Mucosa of gallbladder (tissue), 1 donor: ENCODE measurements at regions not wholly inside any gene's neighbourhood (a gene's known extent, or its start where the extent isn't known, plus 50 kb on each side); places are given as distances from the start of the nearest gene placed in this dataset.
A peak's percentile ranks its signal among the peaks of the same experiment; 100 is the strongest.
"Not testable (repeated sequence)": the region's sequence is repeated elsewhere in the genome, so short reads cannot be mapped to it uniquely, and the experiment has no call there.

Source experiments
- DNase-seq: peaks from one replicate; pipeline ENCODE4 v3.0.0-alpha.2; 2020; ENCODE audit warnings: low spot score
- donor health status: DM: no; HTN: no; CAD: no.

DNA sequence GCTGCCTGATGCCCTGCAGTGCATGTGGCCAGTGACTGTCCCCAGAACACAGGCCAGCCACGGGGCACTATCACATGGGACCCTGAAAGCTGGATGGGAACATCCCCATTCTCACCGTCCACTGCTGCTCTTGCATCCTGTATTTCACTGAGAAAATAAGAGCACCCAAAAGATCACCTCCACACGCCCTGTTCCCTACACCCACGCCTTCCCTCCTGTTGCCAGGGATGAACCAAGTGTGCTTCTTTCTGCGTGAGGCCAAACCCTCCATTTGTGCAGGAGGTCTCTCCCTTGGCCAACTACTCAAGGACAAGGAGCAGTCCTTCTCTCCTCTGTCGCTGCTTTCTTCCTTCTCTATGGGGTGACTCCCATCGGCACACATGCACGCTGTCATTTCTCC, 118.3 kb downstream of the LRRC37A3 start:
- DNase-seq, result not testable (repeated sequence)

GRCh38 chr17:64800361-64800895, 118.8 kb downstream of the LRRC37A3 start:
- not testable (repeated sequence) for DNase-seq

DNA sequence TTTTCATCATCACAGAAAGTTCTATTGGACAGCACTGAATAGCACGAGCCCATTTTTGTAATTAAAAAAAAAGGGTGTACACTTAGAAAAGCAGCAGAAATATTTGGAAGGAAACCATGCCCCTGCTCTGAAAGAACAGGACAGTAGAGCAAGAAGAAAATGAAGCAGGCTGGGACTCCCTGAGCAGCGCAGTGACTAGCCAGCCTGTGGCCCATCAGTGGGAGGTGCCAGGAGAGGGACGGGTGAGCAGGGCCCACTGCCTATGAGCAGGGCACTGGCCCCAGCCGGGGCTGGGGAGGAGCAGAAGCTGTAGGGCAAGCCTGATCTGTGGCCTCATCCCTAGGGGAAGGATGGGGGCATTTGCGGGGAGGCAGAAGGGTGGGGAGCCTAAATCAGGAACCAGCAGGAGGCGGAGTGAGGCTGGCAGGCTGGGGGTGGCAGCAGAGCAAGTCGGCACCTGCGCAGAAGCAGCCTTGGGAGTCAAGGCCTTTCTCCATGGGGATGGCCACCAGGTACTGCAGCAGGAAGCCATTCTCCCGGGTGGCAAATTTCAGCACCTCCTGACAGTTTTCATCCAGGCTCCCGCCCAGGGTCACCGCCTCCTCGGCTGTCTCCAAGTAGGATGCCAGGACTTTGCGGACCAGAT, 119.6 kb downstream of the LRRC37A3 start:
- not testable (repeated sequence) for DNase-seq

DNA sequence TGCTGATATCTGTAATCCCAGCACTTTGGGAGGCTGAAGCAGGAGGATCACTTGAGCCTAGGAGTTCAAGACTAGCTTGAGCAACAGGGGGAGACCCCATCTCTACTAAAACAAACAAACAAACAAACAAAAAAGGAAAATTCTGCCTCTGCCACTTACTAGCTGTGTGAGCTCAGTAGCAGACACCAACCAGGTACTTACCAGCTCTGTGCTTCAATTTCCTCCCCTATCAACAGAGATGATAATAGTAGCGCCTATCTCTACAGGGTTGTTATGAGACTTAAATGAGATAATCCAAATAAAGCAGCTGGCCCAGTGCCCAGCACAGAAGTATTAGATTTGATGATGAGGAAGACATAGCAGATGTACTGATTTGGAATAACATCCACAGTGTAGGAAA, 120.3 kb downstream of the LRRC37A3 start:
- DNase-seq, result not testable (repeated sequence)

- DNase-seq, result not testable (repeated sequence)
Measured at GRCh38 chr17:64798489-64798790, 120.8 kb downstream of the LRRC37A3 start.

GRCh38 chr17:64797746-64798488, 121.4 kb downstream of the LRRC37A3 start:
- not testable (repeated sequence) for DNase-seq

DNA sequence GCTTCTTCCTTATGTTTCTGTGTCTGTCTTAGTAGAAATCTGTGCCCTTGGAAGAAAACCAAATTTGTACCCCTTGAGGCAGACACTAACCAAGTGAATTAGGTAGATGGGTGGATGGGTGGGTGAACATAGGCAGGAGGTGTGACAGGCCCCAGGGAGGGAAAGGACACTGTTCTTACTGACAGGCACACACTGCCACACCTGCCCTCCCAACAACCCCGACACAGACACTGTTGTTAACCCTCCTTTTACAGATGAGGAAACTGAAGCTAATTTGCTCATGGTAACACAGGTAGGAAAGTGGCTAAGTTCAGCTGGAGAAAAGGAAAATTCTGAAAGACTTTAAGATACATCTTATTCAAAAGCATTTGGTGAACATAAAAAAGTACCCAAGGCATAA, 123.9 kb downstream of the LRRC37A3 start:
- DNase-seq, result not testable (repeated sequence)

DNA sequence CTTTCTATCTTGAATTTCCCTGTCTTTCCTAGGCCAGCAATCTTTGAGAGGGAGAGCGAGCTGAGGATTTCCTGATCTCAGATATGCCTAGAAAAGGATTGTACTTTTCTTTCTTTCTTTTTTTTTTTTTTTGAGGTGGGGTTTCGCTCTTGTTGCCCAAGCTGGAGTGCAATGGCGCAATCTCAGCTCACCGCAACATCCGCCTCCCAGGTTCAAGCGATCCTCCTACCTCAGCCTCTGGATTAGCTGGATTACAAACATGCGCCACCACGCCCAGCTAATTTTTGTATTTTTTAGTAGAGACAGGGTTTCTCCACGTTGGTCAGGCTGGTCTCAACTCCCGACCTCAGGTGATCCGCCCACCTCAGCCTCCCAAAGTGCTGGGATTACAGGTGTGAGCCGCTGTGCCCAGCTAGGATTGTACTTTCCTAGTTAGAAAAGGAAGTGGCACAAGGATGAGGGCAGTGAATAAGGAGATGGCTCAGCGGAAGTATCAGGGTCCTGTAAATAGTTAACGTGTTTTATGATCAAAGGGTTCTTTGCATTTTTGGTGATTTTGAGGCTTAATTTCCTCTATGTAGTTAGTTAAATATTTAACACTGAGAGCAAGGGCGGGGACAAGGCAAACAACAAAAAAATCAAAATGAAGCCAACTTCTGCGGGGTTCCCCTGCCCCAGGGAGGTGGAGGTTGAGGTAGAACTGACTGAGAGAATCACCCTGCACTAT, 124.6 kb downstream of the LRRC37A3 start:
- not testable (repeated sequence) for DNase-seq

GRCh38 chr17:64794113-64794512, 125.2 kb downstream of the LRRC37A3 start:
- DNase-seq, result not testable (repeated sequence)

DNA sequence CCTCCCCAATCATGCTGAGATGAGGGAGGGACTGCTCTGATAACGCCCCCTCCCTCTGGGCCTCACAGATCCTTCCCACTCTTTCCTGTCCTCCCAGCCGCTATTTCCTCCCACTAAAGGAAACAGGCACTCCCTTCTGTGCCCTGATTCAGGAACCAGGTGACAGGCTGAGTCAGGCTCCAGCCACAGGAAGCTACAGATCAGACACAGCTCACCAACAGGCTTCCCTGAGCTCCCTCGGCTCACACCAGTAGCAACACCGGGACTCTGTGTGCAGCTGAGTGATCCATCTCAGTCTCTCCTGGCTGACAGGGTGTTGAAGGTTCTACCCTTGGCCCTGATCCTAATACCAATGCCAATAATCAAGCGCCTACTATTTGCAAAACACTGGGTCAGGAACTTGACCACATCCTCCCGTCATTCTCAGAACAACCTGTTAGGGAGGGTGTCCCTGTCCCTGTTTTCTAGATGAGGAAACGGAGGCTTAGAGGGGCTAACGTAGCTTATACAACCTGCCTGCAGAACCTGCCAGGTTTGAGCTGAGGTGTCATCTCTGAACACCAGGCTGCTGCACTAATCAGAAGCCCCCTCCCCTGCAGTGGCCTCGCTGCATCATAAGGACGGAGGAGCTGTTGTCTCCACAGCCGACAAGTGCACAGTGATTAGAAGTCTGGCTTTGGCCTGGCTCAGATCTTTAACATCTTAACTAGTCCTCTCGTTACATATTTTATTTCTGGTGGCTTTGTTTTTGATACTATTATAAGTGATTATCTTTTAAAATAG, 126.3 kb downstream of the LRRC37A3 start:
- DNase-seq, result peak; percentile 58

GRCh38 chr17:64792276-64792675, 127.0 kb downstream of the LRRC37A3 start:
- DNase-seq, result not testable (repeated sequence)

DNA sequence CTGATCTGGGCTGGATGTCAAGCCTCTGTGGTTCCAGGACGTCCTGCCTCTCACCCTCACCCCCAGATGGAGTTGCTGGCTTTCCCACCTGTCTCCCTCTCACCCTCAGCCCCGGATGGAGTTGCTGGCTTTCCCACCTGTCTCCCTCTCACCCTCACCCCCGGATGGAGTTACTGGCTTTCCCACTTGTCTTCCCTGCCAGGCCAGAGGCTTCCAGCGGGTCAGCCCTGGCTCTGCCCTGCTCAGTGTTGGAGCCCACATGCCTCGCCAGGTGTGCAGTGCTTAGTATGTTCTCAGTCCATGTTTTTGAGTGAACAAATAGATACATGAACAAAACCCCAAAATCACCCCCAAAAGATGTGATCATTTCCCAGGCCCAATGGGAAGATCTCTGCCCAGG, 127.6 kb downstream of the LRRC37A3 start:
- DNase-seq, result not testable (repeated sequence)

DNA sequence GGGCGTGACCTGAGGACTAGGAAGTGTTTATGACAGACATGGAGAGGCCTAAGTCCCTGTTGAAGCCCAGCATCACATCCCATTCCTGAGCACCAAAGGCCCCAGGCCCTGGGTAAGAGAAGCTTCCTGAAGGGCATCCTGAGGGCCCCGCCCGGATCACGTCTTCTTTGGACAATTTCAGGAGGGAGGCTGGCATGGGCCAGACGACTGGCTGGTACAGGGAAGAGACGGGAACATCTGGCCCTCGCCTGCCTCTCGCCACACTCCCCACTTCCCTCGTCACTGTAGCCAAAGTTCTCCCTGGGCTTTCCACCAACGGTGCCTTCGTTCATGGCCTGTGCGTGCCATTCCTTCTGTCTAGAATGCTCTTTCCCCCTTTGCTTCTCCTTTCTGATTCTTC, 128.1 kb downstream of the LRRC37A3 start:
- DNase-seq, result not testable (repeated sequence)

GRCh38 chr17:64790690-64791089, 128.6 kb upstream of the SMURF2 start:
- not testable (repeated sequence) for DNase-seq

DNA sequence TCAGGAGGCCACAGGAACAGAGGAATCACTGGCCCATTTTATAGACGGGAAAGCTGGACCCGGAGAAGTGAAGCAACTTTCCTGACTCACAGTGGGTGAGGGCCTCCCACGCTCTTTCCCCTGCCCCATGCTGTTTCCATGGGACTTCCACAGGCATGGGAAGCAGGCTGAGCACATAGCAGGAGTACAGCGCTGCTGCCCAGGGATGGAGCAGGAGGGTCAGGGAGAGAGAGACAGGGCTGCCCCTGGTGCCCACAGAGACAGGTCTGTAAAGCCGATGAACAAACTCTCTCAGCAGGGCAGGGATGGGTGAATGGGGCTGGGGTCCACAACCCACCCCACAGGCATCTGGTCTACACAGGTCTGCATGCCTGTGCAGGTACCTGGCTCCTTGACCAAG, 128.1 kb upstream of the SMURF2 start:
- not testable (repeated sequence) for DNase-seq

DNA sequence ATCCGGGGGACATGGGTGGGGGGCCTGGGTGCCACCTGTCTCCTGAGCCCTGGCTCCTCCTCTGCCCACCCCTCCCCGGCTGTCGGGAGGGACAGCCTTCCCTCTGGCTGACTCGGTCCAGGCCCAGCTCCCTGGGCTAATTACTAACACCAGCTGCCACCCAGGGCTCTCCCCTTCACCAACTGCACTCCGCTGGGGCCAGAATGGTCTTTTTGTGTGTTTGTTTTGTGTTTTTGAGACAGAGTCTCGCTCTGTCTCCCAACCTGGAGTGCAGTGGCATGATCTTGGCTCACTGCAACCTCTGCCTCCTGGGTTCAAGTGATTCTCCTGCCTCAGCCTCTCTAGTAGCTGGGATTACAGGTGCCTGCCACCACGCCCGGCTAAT, 126.9 kb upstream of the SMURF2 start:
- DNase-seq, result not testable (repeated sequence)

DNA sequence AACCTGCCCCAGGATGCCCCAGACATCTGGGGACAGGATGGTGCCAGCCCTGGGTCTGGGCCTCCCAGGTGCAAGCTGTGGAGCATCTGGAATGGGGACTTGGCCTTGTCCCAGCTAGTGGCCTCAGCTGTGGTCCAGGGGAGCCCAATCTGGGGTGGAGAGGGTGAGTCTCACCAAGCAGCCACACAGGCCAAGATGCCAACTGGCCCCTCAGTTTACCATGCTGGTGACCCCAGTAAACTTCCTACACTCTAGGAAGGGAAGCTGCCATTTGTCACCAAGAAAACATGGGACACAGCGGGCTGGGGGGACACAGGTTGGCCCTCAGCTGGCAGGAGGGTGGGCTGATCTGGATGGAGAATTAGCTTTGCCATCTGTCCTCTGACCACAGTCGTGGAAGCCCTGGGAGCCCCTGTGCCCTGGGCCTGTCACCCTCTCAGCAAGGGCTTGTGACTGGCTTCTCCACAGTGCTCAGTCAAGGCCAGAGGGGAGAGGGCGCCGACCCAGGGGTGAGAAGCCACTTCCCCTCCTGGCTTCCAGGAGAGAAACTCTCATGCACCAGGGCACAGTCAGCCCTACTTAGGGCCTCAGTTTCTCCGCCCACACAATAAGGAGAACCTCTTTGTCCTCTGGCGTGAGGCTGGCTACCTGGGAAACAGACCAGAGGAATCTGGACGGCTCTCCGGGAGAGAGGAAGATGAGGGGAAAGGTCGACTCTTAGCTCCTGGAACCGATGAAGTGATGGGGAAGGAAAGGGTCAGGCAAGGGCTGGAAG, 126.4 kb upstream of the SMURF2 start:
- DNase-seq, result no peak

DNA sequence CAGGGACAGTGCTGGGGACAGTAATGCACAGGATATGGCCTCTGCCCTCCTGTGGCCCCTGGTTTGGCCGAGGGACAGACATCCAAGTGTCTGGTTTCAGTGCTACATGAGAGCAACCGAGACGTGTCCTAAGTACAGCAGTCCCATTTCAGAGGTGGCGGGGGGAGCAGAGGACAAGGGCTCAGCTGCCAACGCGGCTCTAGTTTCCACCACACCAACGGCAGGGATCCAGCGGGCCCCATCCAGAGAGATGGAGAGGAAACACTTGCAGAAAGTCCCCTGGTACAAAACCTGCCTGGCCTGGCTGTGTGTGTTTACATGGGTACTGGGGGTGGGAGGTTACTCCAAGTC, 125.8 kb upstream of the SMURF2 start:
- no peak for DNase-seq

GRCh38 chr17:64787255-64787920, 125.3 kb upstream of the SMURF2 start:
- DNase-seq, result no peak

DNA sequence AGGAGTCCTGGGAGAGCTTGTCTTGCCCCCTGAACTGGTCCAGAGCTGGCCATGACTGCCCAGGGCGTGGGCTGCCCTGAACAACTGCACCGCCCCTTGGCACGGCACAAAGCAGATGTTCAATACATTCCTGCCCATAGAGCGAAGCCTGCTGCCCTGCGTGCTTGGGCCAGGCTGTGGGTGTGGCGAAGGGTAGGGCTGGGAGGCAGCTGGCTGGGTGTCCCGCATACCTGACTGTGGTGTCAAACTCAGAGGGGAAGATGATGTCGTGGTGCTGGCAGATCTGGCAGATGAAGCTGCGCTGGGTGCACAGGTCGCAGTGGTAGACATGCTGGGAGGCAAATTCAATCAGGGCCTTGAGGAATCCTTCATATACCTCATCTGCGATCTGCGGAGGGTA, 124.2 kb upstream of the SMURF2 start:
- peak; percentile 78 for DNase-seq

DNA sequence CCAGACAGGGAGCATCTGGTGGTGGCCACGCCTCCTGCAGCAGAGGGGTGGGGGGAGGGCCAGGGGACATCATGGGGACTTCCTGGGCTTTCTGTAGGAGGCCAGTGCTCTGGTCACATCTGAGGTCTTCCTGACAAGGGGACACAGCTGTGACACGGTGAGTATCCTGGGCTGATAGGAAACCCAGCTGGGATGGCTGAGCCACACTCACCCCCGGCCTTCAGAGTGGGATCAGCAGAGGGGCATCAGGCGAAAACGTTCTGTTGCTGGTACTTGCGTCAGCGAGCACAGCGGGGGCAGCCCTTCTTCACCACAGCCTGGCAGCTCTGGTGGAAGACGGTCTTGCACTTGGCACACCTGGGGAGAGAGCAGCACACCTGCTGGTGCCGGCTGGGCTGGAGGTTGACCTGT, 122.9 kb upstream of the SMURF2 start:
- no peak for DNase-seq
